ENCODE measurements at regions not wholly inside any gene's neighbourhood (a gene's known extent, or its start where the extent isn't known, plus 50 kb on each side); places are given as distances from the start of the nearest gene placed in this dataset.

DNA sequence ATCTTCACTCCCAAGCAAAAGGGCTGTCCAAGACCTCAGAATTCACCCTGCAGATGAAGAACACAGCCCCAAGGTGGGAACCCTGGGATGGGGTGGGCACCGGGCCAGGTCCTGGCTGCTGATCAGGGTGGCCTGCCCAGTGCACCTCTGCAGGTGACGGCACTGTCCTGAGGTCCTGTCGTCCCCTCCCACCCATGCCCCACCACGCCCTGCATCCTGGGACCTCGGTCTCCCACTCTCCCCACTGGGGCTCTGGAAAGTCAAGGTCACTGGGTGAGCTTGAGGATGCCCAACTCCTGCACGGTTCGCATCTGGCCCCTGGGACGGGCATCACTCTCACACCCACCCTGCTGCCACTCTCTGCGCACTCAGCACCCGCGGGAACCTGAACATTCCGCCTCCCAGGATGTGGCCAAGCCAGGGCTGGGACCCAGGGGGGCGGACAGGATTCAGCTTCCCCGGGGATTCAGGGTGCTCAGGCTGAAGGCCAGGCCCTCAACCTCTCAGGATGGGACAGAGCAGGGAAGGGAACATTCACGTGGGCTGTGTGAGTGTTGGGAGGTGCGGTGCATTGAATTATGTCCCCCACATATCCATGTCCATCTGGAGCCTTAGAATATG is 115.9 kb downstream of the CPZ start:
- TF ChIP-seq, protein P1, sequence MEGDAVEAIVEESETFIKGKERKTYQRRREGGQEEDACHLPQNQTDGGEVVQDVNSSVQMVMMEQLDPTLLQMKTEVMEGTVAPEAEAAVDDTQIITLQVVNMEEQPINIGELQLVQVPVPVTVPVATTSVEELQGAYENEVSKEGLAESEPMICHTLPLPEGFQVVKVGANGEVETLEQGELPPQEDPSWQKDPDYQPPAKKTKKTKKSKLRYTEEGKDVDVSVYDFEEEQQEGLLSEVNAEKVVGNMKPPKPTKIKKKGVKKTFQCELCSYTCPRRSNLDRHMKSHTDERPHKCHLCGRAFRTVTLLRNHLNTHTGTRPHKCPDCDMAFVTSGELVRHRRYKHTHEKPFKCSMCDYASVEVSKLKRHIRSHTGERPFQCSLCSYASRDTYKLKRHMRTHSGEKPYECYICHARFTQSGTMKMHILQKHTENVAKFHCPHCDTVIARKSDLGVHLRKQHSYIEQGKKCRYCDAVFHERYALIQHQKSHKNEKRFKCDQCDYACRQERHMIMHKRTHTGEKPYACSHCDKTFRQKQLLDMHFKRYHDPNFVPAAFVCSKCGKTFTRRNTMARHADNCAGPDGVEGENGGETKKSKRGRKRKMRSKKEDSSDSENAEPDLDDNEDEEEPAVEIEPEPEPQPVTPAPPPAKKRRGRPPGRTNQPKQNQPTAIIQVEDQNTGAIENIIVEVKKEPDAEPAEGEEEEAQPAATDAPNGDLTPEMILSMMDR (IDR thresholded peaks at IDR 0.05) = no peak
- no peak for TF ChIP-seq POLR2A (IDR thresholded peaks at IDR 0.05)

Data from breast epithelium (tissue), 3 donors.